RWPE1 (cell line): ENCODE measurements at regions not wholly inside any gene's neighbourhood (a gene's known extent, or its start where the extent isn't known, plus 50 kb on each side); places are given as distances from the start of the nearest gene placed in this dataset.
A peak's percentile ranks its signal among the peaks of the same experiment; 100 is the strongest.

Experiments
- CTCF ChIA-PET: fragments of 350-600 bp; sonication (Branson Sonifier 250); formaldehyde crosslinking; extraction: SDS; loops from one replicate; lab custom pipeline; 2021; lab: Yijun Ruan, JAX
- POLR2A ChIA-PET: fragments of 400-600 bp; formaldehyde crosslinking; extraction: SDS; loops from one replicate; lab custom pipeline; 2020; ENCODE audit warnings: antibody characterized with exemption; ENCODE audit not compliant: low non-redundant PET; lab: Yijun Ruan, JAX
- DNase-seq: peaks from one replicate; pipeline ENCODE4 v3.0.0; 2012; ENCODE audit warnings: low spot score
- H3K27ac ChIP-seq: fragments of 450-650 bp; 2 replicates; pipeline ENCODE4 v1.5.1; 2017
- TF ChIP-seq, protein P1 (sequence below): fragments of 450-650 bp; conservative IDR thresholded peaks from 2 replicates; pipeline ENCODE4 v1.5.1; 2017; ENCODE audit warnings: low read depth, mild to moderate bottlenecking

GRCh38 chr14:98803196-98803595 lies 468.8 kb downstream of the BCL11B start:
- no peak overlapping the region for H3K27ac ChIP-seq
- no peak for DNase-seq
- TF ChIP-seq, protein P1, sequence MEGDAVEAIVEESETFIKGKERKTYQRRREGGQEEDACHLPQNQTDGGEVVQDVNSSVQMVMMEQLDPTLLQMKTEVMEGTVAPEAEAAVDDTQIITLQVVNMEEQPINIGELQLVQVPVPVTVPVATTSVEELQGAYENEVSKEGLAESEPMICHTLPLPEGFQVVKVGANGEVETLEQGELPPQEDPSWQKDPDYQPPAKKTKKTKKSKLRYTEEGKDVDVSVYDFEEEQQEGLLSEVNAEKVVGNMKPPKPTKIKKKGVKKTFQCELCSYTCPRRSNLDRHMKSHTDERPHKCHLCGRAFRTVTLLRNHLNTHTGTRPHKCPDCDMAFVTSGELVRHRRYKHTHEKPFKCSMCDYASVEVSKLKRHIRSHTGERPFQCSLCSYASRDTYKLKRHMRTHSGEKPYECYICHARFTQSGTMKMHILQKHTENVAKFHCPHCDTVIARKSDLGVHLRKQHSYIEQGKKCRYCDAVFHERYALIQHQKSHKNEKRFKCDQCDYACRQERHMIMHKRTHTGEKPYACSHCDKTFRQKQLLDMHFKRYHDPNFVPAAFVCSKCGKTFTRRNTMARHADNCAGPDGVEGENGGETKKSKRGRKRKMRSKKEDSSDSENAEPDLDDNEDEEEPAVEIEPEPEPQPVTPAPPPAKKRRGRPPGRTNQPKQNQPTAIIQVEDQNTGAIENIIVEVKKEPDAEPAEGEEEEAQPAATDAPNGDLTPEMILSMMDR, result no peak
- ChIA-PET POLR2A (no interaction called here), CTCF (no interaction called here)

DNA sequence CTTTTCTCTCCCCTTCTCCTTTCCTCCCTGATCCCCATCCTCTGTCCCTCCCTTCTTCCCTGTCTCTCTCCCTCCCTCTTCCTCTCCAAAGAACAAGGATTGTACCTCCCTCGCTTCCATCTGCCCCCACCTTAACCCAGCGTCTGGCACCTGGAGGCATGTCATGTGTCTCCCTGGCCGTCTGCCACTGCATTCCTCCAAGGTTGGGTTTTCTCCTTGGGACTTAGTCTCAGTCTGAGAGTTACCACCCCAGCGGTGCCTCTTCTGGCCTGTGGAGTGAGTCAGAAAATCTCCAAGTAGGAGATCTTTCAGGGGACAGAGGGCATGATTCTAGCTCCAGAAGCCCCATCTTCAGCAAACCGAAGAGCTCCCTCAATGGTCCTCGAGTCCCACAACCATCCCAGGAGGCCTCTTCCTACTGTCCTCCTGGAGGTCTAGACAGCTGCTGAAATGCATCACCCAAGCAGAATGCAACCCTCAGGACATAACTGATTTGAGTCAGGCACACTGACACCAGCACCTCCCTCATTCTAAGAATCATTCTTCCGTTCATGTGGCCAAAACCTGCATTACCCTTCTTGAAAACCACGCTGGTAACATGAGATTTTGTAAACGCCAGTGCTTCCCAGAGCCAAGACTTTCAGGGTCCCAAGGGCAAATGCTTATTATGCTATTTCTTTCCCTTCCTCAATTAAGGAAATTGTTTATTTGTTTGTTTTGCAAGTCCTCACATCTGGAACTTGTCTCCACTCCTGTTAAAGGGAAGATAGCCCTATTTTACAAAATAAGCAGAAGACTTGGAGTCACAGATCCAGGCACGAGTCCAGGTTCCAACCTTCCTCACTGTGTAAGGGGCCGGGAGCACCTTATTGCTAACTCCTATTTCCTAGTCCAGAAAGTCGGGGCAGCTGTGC lies 463.2 kb downstream of the BCL11B start:
- POLR2A ChIA-PET, result no interaction called here
- peak; percentile 2 for DNase-seq
- TF ChIP-seq, protein P1, result no peak
- H3K27ac ChIP-seq, result peak overlapping the region; percentile 8; the same call in 1 of the 2 replicates
- CTCF ChIA-PET, result no interaction called here

- ChIA-PET POLR2A (no interaction called here), CTCF (no interaction called here)
- TF ChIP-seq, protein P1, result no peak
- no peak for DNase-seq
- no peak overlapping the region for H3K27ac ChIP-seq
These were observed 455.8 kb downstream of the BCL11B start for GRCh38 chr14:98816195-98816594.

GRCh38 chr14:98816720-98817119 lies 455.3 kb downstream of the BCL11B start:
- TF ChIP-seq, protein P1, result no peak
- CTCF ChIA-PET, result no interaction called here
- no peak for DNase-seq
- H3K27ac ChIP-seq, result no peak overlapping the region
- POLR2A ChIA-PET, result no interaction called here

DNA sequence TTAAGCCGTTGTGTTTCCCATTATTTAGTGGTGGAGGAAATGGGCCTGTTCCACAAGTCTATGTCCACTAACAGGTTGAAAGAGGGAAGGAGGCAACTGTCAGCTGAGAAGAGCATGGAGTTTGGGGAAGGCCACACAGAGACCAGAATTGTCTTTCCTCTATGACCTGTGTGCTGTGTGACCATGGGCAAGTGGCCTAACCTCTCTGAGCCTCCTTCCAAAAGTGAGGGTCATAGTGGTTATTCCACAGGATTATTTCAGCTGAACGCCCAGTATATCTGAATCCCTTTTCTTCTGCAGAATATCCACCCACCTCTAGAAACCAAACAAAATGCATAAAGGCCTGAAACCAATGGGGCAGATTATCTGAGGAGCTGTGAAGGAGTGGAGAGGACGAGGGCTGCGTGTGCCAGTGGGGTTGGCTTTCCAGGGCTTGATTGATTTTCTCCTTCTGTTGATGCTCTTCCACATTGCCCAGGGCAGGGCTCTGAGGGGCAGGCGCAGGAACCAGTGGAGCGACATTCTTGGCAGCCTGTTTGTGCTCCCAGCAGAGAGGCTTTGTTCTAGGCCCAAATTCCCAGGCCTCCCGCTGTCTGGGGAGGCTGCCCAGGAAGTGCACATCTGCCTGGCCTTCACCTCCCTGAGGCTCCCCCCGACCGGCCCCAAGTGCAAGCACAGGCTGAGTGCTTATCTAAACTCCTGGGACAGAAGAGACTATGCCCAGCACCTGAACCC lies 452.7 kb downstream of the BCL11B start:
- TF ChIP-seq, protein P1, result no peak
- CTCF ChIA-PET, result no interaction called here
- POLR2A ChIA-PET, result no interaction called here
- H3K27ac ChIP-seq, result no peak overlapping the region
- DNase-seq, result peak; percentile 5

DNA sequence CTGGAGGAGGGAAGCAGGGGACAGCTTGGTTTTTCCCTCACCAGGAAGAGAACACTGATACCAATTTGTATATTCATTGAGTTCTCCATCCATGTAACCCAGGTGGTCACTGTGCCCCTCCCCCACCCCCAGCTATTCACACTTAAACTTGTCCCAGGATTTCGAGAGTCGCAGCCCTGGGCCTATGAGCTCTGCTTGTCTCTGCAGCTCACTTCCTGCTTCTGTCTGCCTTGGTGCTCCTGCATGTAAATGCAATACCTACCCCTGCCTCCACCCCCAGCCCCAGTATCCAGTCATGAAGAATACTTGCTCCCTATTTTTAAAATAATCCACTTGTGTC lies 452.2 kb downstream of the BCL11B start:
- H3K27ac ChIP-seq, result no peak overlapping the region
- CTCF ChIA-PET, result no interaction called here
- POLR2A ChIA-PET, result no interaction called here
- TF ChIP-seq, protein P1, result no peak
- no peak for DNase-seq
